B cell (primary cell): ENCODE measurements at regions not wholly inside any gene's neighbourhood (a gene's known extent, or its start where the extent isn't known, plus 50 kb on each side); places are given as distances from the start of the nearest gene placed in this dataset.

ENCODE experiments used
- ATAC-seq: fragments of 200-7000 bp; cut with Tn5 transposase; one replicate; pipeline ENCODE4 v1.10.0; 2021; ENCODE audit warnings: low read depth, mild to moderate bottlenecking, moderate number of reproducible peaks, moderate library complexity
- CTCF ChIA-PET: fragments of 350-600 bp; sonication (Branson Sonifier 250); formaldehyde crosslinking; loops from one replicate; lab custom pipeline; 2021; ENCODE audit warnings: antibody characterized with exemption, inconsistent platforms; lab: Charles Lee
- POLR2A ChIA-PET: fragments of 350-600 bp; sonication (Branson Sonifier 250); formaldehyde crosslinking; loops from one replicate; lab custom pipeline; 2021; ENCODE audit warnings: antibody characterized with exemption; lab: Charles Lee
- DNase-seq: peaks from one replicate; pipeline ENCODE4 v3.0.0; 2013
- H2AFZ ChIP-seq: 2 replicates; pipeline ENCODE4 v1.6.1; 2012; ENCODE audit warnings: mild to moderate bottlenecking, low read depth, low read length; ENCODE audit not compliant: insufficient read depth, poor library complexity, severe bottlenecking
- H3K27ac ChIP-seq, 2 donors: 1 replicate in 1 of 2; 2 replicates in 1 of 2; pipeline ENCODE4 v1.5.1; 2012 to 2013; ENCODE audit warnings: low read length in 2 of 2, mild to moderate bottlenecking in 2 of 2, moderate library complexity in 1 of 2
- H3K27me3 ChIP-seq, 4 experiments: fragments of 200-600 bp in 1 of 4; sonication (generic) in 1 of 4; replicated peaks in 1 of 4; 1 replicate in 2 of 4; 2 replicates in 2 of 4; pipeline versions ENCODE4 v1.6.1 to v1.7.0; 2013 to 2016; ENCODE audit warnings: low read length in 3 of 4, mild to moderate bottlenecking in 2 of 4, mixed read lengths in 1 of 4, moderate library complexity in 1 of 4; ENCODE audit not compliant: insufficient read depth in 4 of 4, control insufficient read depth in 3 of 4; ENCODE audit errors: control extremely low read depth in 1 of 4
- H3K36me3 ChIP-seq, 2 experiments: replicated peaks in 1 of 2; 1 replicate in 1 of 2; 2 replicates in 1 of 2; pipeline versions ENCODE4 v1.6.1 to v1.7.1; 2013; ENCODE audit warnings: low read length in 1 of 2; ENCODE audit not compliant: insufficient read depth in 2 of 2, control insufficient read depth in 1 of 2; ENCODE audit errors: control extremely low read depth in 1 of 2, extremely low read depth in 1 of 2
- H3K4me1 ChIP-seq, 2 donors: fragments of 200-600 bp in 1 of 2; sonication (generic) in 1 of 2; 1 replicate in 1 of 2; 2 replicates in 1 of 2; pipeline versions ENCODE4 v1.5.1 to v1.6.1; 2013 to 2017; ENCODE audit warnings: low read length in 2 of 2; ENCODE audit not compliant: control insufficient read depth in 2 of 2, insufficient read depth in 2 of 2
- H3K4me2 ChIP-seq: replicated peaks from 2 replicates; pipeline ENCODE3; 2012; ENCODE audit warnings: mild to moderate bottlenecking, low read depth, low read length; ENCODE audit not compliant: poor library complexity, severe bottlenecking
- H3K4me3 ChIP-seq, 5 experiments: fragments of 200-600 bp in 1 of 5; sonication (generic) in 1 of 5; 1 replicate in 3 of 5; 2 replicates in 2 of 5; pipeline versions ENCODE4 v1.5.1 to v1.7.0; 2011 to 2016; ENCODE audit warnings: low read length in 4 of 5, mild to moderate bottlenecking in 4 of 5, low read depth in 2 of 5, control low read depth in 1 of 5, moderate library complexity in 1 of 5; ENCODE audit not compliant: insufficient read depth in 1 of 5; ENCODE audit errors: control extremely low read depth in 1 of 5, extremely low read depth in 1 of 5
- H3K79me2 ChIP-seq: fragments of 200-600 bp; sonication (generic); one replicate; pipeline ENCODE4 v1.6.0; 2016; ENCODE audit warnings: low read length; ENCODE audit not compliant: control insufficient read depth, insufficient read depth
- H3K9ac ChIP-seq: fragments of 200-600 bp; sonication (generic); 2 replicates; pipeline ENCODE4 v1.6.1; 2017; ENCODE audit warnings: mild to moderate bottlenecking, low read length, moderate library complexity
- H3K9me3 ChIP-seq, 3 donors: one replicate each; pipeline versions ENCODE4 v1.6.1 to v1.7.1; 2013; ENCODE audit warnings: low read length in 2 of 3; ENCODE audit not compliant: control insufficient read depth in 2 of 3, insufficient read depth in 1 of 3; ENCODE audit errors: control extremely low read depth in 1 of 3
- H4K20me1 ChIP-seq: 2 replicates; pipeline ENCODE4 v1.6.0; 2012; ENCODE audit warnings: mild to moderate bottlenecking, low read length; ENCODE audit not compliant: insufficient read depth, control insufficient read depth, poor library complexity, severe bottlenecking
- H3K27ac Mint-ChIP-seq: one replicate; pipeline ENCODE4 v1.8.0; 2021; ENCODE audit warnings: mixed read lengths
- H3K27me3 Mint-ChIP-seq: one replicate; pipeline ENCODE4 v1.8.0; 2021; ENCODE audit warnings: mixed read lengths
- H3K4me1 Mint-ChIP-seq: one replicate; pipeline ENCODE4 v1.8.0; 2021; ENCODE audit warnings: mixed read lengths
- H3K4me3 Mint-ChIP-seq: one replicate; pipeline ENCODE4 v1.8.0; 2021; ENCODE audit warnings: mixed read lengths
- H3K9me3 Mint-ChIP-seq: one replicate; pipeline ENCODE4 v1.8.0; 2022; ENCODE audit warnings: mixed read lengths; ENCODE audit not compliant: insufficient read depth
- EZH2 ChIP-seq: IDR thresholded peaks from 2 replicates; pipeline ENCODE4 v1.6.1; 2012; ENCODE audit warnings: borderline replicate concordance, low read depth, mild to moderate bottlenecking, moderate library complexity, low read length; ENCODE audit not compliant: insufficient read depth, poor library complexity, severe bottlenecking
- WGBS: methylation state at CpG from one replicate; pipeline ENCODE4 v1.1.5; 2013; ENCODE audit warnings: missing lambda C conversion rate; ENCODE audit not compliant: insufficient coverage; 5-methylcytosine and 5-hydroxymethylcytosine counted together
- intact Hi-C: fragments of 100-400 bp; cut with micrococcal nuclease; formaldehyde crosslinking; loops from one replicate; pipeline ENCODE4 v1.10.0; 2022
- TF ChIP-seq, protein P1 (sequence below): fragments of 200-600 bp; IDR thresholded peaks from one replicate; pipeline ENCODE4 v1.8.0; 2022; ENCODE audit warnings: antibody characterized with exemption, mild to moderate bottlenecking

DNA sequence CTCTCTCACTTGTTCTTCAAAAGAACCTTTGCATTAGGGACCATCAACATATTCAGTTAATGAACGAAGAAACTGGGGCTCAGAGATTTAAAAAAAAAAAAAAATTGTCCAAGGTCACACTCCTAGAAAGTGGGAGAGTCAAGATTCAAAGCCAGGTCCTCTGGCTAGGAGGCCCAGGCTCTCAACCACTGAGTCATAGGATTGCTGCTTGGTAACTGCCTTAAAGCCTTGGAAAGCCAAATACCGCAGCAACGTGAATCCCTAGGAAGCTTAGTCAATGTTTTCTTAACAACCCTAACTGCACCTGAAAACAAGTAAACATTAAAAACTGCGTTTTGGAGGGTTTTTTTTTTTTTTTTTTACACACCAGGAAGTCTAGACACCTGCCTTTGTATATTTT, 156.8 kb downstream of the WNT5A start:
- H3K9me3 ChIP-seq = peaks cover 0 to 10% (median 0%) of the 10 kb centered on the region in 3 donors
- WGBS = 100% methylated on average over 1 of the region's 4 CpGs
- H3K4me2 ChIP-seq = no peak overlapping the region
- CTCF ChIA-PET = no interaction called here
- Mint-ChIP-seq H3K27ac (no peak overlapping the region), H3K27me3 (peaks cover 4% of the 10 kb centered on the region), H3K9me3 (no peaks in the 10 kb centered on the region), H3K4me3 (no peak overlapping the region), H3K4me1 (no peaks in the 10 kb centered on the region)
- no peak overlapping the region for H2AFZ ChIP-seq
- H3K36me3 ChIP-seq = no peaks in the 10 kb centered on the region
- H3K9ac ChIP-seq = no peak overlapping the region
- no peaks in the 10 kb centered on the region for H3K79me2 ChIP-seq
- H3K4me1 ChIP-seq = no peaks in the 10 kb centered on the region
- DNase-seq = no peak
- H3K4me3 ChIP-seq = no peak overlapping the region
- H4K20me1 ChIP-seq = no peaks in the 10 kb centered on the region
- TF ChIP-seq, protein P1, sequence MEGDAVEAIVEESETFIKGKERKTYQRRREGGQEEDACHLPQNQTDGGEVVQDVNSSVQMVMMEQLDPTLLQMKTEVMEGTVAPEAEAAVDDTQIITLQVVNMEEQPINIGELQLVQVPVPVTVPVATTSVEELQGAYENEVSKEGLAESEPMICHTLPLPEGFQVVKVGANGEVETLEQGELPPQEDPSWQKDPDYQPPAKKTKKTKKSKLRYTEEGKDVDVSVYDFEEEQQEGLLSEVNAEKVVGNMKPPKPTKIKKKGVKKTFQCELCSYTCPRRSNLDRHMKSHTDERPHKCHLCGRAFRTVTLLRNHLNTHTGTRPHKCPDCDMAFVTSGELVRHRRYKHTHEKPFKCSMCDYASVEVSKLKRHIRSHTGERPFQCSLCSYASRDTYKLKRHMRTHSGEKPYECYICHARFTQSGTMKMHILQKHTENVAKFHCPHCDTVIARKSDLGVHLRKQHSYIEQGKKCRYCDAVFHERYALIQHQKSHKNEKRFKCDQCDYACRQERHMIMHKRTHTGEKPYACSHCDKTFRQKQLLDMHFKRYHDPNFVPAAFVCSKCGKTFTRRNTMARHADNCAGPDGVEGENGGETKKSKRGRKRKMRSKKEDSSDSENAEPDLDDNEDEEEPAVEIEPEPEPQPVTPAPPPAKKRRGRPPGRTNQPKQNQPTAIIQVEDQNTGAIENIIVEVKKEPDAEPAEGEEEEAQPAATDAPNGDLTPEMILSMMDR = no peak
- no peak for TF ChIP-seq EZH2
- intact Hi-C loops = no loop called here
- no peaks in the 10 kb centered on the region for H3K27me3 ChIP-seq
- ATAC-seq = no peak
- POLR2A ChIA-PET = no interaction called here
- H3K27ac ChIP-seq = no peak overlapping the region

DNA sequence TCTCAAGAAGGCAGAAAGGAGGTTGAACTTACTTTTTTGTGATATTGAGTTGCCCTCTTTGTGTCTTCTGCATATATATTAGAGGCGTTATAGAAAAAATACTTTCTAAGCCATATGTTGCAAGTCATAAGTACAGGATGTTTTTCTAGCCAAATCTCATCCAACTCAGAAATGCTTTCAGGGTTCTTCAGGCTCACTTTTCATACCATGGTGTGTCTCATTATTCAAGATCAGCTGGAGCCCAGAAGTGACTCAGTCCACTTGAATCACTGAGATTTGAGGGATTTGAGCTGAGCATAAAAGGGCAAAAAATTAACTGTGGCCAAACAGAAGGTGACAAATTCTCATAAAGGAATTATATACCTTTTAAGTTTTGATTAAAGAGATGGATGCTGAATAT, 157.3 kb downstream of the WNT5A start:
- intact Hi-C loops = no loop called here
- Histone ChIP-seq H4K20me1 (no peaks in the 10 kb centered on the region), H3K27ac (no peak overlapping the region), H3K4me2 (no peak overlapping the region), H2AFZ (no peak overlapping the region), H3K9me3 (peaks cover 0 to 10% (median 0%) of the 10 kb centered on the region in 3 donors), H3K36me3 (no peaks in the 10 kb centered on the region), H3K9ac (no peak overlapping the region), H3K4me3 (no peak overlapping the region), H3K27me3 (no peaks in the 10 kb centered on the region), H3K79me2 (no peaks in the 10 kb centered on the region), H3K4me1 (no peaks in the 10 kb centered on the region)
- no CpG with 5 or more reads among the region's 1 CpG for WGBS
- Mint-ChIP-seq H3K4me3 (no peak overlapping the region), H3K9me3 (no peaks in the 10 kb centered on the region), H3K4me1 (no peaks in the 10 kb centered on the region), H3K27ac (no peak overlapping the region), H3K27me3 (peaks cover 4% of the 10 kb centered on the region)
- CTCF ChIA-PET = no interaction called here
- ATAC-seq = no peak
- POLR2A ChIA-PET = no interaction called here
- DNase-seq = no peak
- TF ChIP-seq EZH2 = no peak
- TF ChIP-seq, protein P1 = no peak
